Lower leg skin (tissue), 3 donors: ENCODE measurements at regions not wholly inside any gene's neighbourhood (a gene's known extent, or its start where the extent isn't known, plus 50 kb on each side); places are given as distances from the start of the nearest gene placed in this dataset.

Experiments
- CTCF ChIP-seq, 3 donors: fragments of 450-650 bp; IDR thresholded peaks; one replicate each; pipeline ENCODE4 v1.5.1; 2016; ENCODE audit warnings: antibody characterized with exemption in 3 of 3, mild to moderate bottlenecking in 3 of 3, moderate library complexity in 2 of 3
- POLR2A ChIP-seq, 2 donors: fragments of 450-650 bp; IDR thresholded peaks; one replicate each; pipeline ENCODE4 v1.6.1; 2016 to 2017; ENCODE audit warnings: antibody characterized with exemption in 2 of 2, mild to moderate bottlenecking in 1 of 2, moderate library complexity in 1 of 2

- TF ChIP-seq CTCF (IDR thresholded peaks at IDR 0.05), result no peak
- no peak for TF ChIP-seq POLR2A (IDR thresholded peaks at IDR 0.05)
Measured at GRCh38 chr2:189391201-189391600, 50.1 kb upstream of the WDR75 start.
